K562 (cell line): ENCODE measurements at regions not wholly inside any gene's neighbourhood (a gene's known extent, or its start where the extent isn't known, plus 50 kb on each side); places are given as distances from the start of the nearest gene placed in this dataset.

ENCODE experiments used
- ATAC-seq: fragments of 200-7000 bp; cut with Tn5 transposase; 3 replicates; pipeline ENCODE4 v1.9.1; 2020; ENCODE audit warnings: moderate library complexity
- BruUV-seq: library from RNA; stranded (reverse); fragments of 400-500 nt; replicated peaks from 2 replicates; lab custom pipeline; 2021; lab: Mats Ljungman, UMichigan
- CTCF ChIA-PET: fragments of 300-600 bp; formaldehyde crosslinking; extraction: SDS; loops from one replicate; lab custom pipeline; 2021; ENCODE audit warnings: low intra/inter-chr PET ratio; lab: Yijun Ruan, JAX
- POLR2A ChIA-PET: fragments of 300-600, 350-650 bp; sonication (Branson Sonifier 250); formaldehyde crosslinking; extraction: SDS; loops from one replicate; lab custom pipeline; 2021; ENCODE audit warnings: antibody characterized with exemption, inconsistent platforms; lab: Yijun Ruan, JAX
- DNase-seq, 4 experiments: peaks; one replicate each; pipeline versions ENCODE4 v3.0.0 to v3.0.0-alpha.2; 2011 to 2018; ENCODE audit warnings: low spot score in 3 of 4, mixed read lengths in 3 of 4; ENCODE audit errors: extremely low read depth in 1 of 4
- FAIRE-seq: peaks from 2 replicates; lab custom pipeline; 2011; peaks lifted over from hg19 to GRCh38; lab: Jason Lieb, UNC
- H2AFZ ChIP-seq: 2 replicates; pipeline ENCODE4 v1.6.0; 2011; ENCODE audit warnings: low read depth, low read length, control low read depth, inconsistent platforms
- H3K27ac ChIP-seq: fragments of 200-600 bp; 3 replicates; pipeline ENCODE4 v1.8.0; 2011; ENCODE audit warnings: low read depth, mild to moderate bottlenecking, control low read depth, inconsistent platforms, low read length, moderate library complexity, mixed read lengths; ENCODE audit errors: extremely low read depth
- H3K27me3 ChIP-seq, 2 experiments: fragments of 300-600 bp in 1 of 2; 2 replicates in 1 of 2; 3 replicates in 1 of 2; pipeline versions ENCODE4 v1.6.0 to v1.8.0; 2011; ENCODE audit warnings: inconsistent platforms in 2 of 2, low read length in 2 of 2, mild to moderate bottlenecking in 1 of 2, mixed read lengths in 1 of 2, moderate library complexity in 1 of 2; ENCODE audit not compliant: control insufficient read depth in 2 of 2, insufficient read depth in 2 of 2
- H3K36me3 ChIP-seq: fragments of 300-600 bp; 3 replicates; pipeline ENCODE4 v1.8.0; 2011; ENCODE audit warnings: mild to moderate bottlenecking, low read length, inconsistent platforms; ENCODE audit not compliant: control insufficient read depth, insufficient read depth
- H3K4me1 ChIP-seq, 2 experiments: fragments of 200-600 bp in 1 of 2; replicated peaks in 1 of 2; 2 replicates in 1 of 2; 3 replicates in 1 of 2; pipeline versions ENCODE4 v1.5.1 to v1.8.0; 2011; ENCODE audit warnings: inconsistent platforms in 2 of 2, low read length in 2 of 2, mild to moderate bottlenecking in 1 of 2, mixed read lengths in 1 of 2, moderate library complexity in 1 of 2; ENCODE audit not compliant: control insufficient read depth in 2 of 2, insufficient read depth in 2 of 2
- H3K4me2 ChIP-seq: 2 replicates; pipeline ENCODE4 v1.6.1; 2011; ENCODE audit warnings: low read length, control low read depth, inconsistent platforms, mixed read lengths; ENCODE audit not compliant: insufficient read depth
- H3K4me3 ChIP-seq: fragments of 200-600 bp; sonication (generic), shearing (Covaris generic); 2 replicates; pipeline ENCODE4 v1.5.1; 2016; ENCODE audit warnings: control low read depth, inconsistent platforms
- H3K79me2 ChIP-seq: fragments of 200-600 bp; 3 replicates; pipeline ENCODE4 v1.8.0; 2011; ENCODE audit warnings: low read length, inconsistent platforms; ENCODE audit not compliant: control insufficient read depth, insufficient read depth
- H3K9ac ChIP-seq, 2 experiments: 2 replicates each; pipeline versions ENCODE4 v1.6.0 to v1.6.1; 2011; ENCODE audit warnings: low read depth in 2 of 2, low read length in 2 of 2, control low read depth in 1 of 2, inconsistent platforms in 1 of 2, mild to moderate bottlenecking in 1 of 2, mixed read lengths in 1 of 2; ENCODE audit not compliant: insufficient read depth in 1 of 2
- H3K9me1 ChIP-seq: one replicate; pipeline ENCODE4 v1.6.0; 2011; ENCODE audit warnings: inconsistent platforms, mild to moderate bottlenecking, low read length, moderate library complexity; ENCODE audit not compliant: control insufficient read depth, insufficient read depth
- H3K9me3 ChIP-seq: replicated peaks from 2 replicates; pipeline ENCODE4 v1.5.1; 2011; ENCODE audit warnings: low read depth, low read length, inconsistent platforms; ENCODE audit not compliant: control insufficient read depth, insufficient read depth
- H4K20me1 ChIP-seq: replicated peaks from 2 replicates; pipeline ENCODE4 v1.6.1; 2011; ENCODE audit warnings: low read length, inconsistent platforms, mixed read lengths; ENCODE audit not compliant: control insufficient read depth, insufficient read depth
- BACH1 ChIP-seq: fragments of 200-800 bp; sonication (Bioruptor generic); IDR thresholded peaks from 2 replicates; pipeline ENCODE4 v1.6.1; 2016; ENCODE audit warnings: missing genetic modification characterization, missing compliant biosample characterization
- FOXA3 ChIP-seq, 2 experiments: fragments of 450-650 bp in 1 of 2; sonication (generic) in 1 of 2; formaldehyde crosslinking; IDR thresholded peaks in 1 of 2; conservative IDR thresholded peaks in 1 of 2; 2 replicates each; pipeline versions ENCODE4 v1.4.0 to v1.8.0; 2020 to 2022; ENCODE audit warnings: mild to moderate bottlenecking in 2 of 2, missing genetic modification reagents in 1 of 2
- ILF3 ChIP-seq: fragments of 450-650 bp; IDR thresholded peaks from 2 replicates; pipeline ENCODE4 v1.6.1; 2018; ENCODE audit warnings: antibody characterized with exemption, mild to moderate bottlenecking, moderate library complexity, borderline replicate concordance
- MBD1 ChIP-seq: fragments of 250-450 bp; sonication (Bioruptor Pico); IDR thresholded peaks from 2 replicates; pipeline ENCODE4 v1.8.0; 2022; ENCODE audit warnings: inconsistent platforms
- MEIS2 ChIP-seq: fragments of 450-650 bp; IDR thresholded peaks from 2 replicates; pipeline ENCODE4 v1.6.1; 2014; ENCODE audit warnings: mild to moderate bottlenecking; ENCODE audit not compliant: partially characterized antibody
- NFE2 ChIP-seq: IDR thresholded peaks from 2 replicates; pipeline ENCODE4 v1.6.1; 2014; ENCODE audit warnings: antibody characterized with exemption, low read depth
- NFIC ChIP-seq: fragments of 450-650 bp; IDR thresholded peaks from 2 replicates; pipeline ENCODE4 v1.6.1; 2017; ENCODE audit warnings: mild to moderate bottlenecking, inconsistent platforms
- PBX2 ChIP-seq, 2 experiments: IDR thresholded peaks in 1 of 2; conservative IDR thresholded peaks in 1 of 2; 2 replicates each; pipeline ENCODE4 v1.6.1; 2016; ENCODE audit warnings: low read depth in 2 of 2, mild to moderate bottlenecking in 1 of 2, missing compliant biosample characterization in 1 of 2, missing genetic modification characterization in 1 of 2, moderate library complexity in 1 of 2
- PKNOX1 ChIP-seq: fragments of 450-650 bp; IDR thresholded peaks from 2 replicates; pipeline ENCODE4 v1.6.1; 2016
- TFE3 ChIP-seq: fragments of 450-650 bp; formaldehyde crosslinking; IDR thresholded peaks from 2 replicates; pipeline ENCODE4 v1.4.0; 2020; ENCODE audit warnings: mild to moderate bottlenecking, mixed read lengths
- ZSCAN29 ChIP-seq: fragments of 450-650 bp; IDR thresholded peaks from 2 replicates; pipeline ENCODE4 v1.6.1; 2017
- in situ Hi-C: fragments of 300-500 bp; cut with MboI; formaldehyde crosslinking; loops from 4 replicates; pipeline ENCODE4 v1.15.0; 2018; ENCODE audit warnings: inconsistent platforms, mixed read lengths
- intact Hi-C: fragments of 100-400 bp; cut with micrococcal nuclease; formaldehyde crosslinking; loops from 2 replicates; pipeline ENCODE4 v1.14.2; 2022

GRCh38 chr4:124325690-124326089 lies 386.8 kb downstream of the ANKRD50 start (continued):
- TF ChIP-seq TFE3 (CRISPR knock-in tag) (no peak), ZSCAN29 (no peak), NFIC (no peak), NFE2 (no peak), ILF3 (no peak), BACH1 (no peak)

GRCh38 chr4:124329134-124329533 lies 383.4 kb downstream of the ANKRD50 start:
- POLR2A ChIA-PET = no interaction called here
- no peak overlapping the region for H3K27ac ChIP-seq

More at GRCh38 chr4:124329134-124329533, 383.4 kb downstream of the ANKRD50 start:
- peak; percentile 53 for TF ChIP-seq PKNOX1
- 0 out of 4 replicates have a peak, but pooled peaks of 1 of the 2 experiments have one; percentile 29 for TF ChIP-seq FOXA3 (CRISPR knock-in tag; conservative IDR thresholded peaks at IDR 0.05 in 1 of 2, IDR thresholded peaks at IDR 0.05 in 1 of 2)
- peak; percentile 56 for TF ChIP-seq MEIS2
- TF ChIP-seq MBD1 (CRISPR knock-in tag) = no peak
- TF ChIP-seq PBX2 (CRISPR knock-in tag; IDR thresholded peaks at IDR 0.05; ENCODE audit: low read depth) = no peak
- peak; percentile 41; the same call in 1 of the 2 replicates for TF ChIP-seq PBX2 (tag; conservative IDR thresholded peaks at IDR 0.05; ENCODE audit: low read depth)
- intact Hi-C loops = no loop called here
- CTCF ChIA-PET = no interaction called here
- Histone ChIP-seq H3K4me3 (no peak overlapping the region), H3K9me3 (no peaks in the 10 kb centered on the region), H3K4me2 (no peak overlapping the region), H3K9ac (no peak overlapping the region), H3K36me3 (no peaks in the 10 kb centered on the region), H3K79me2 (no peaks in the 10 kb centered on the region), H3K9me1 (no peaks in the 10 kb centered on the region), H3K27me3 (no peaks in the 10 kb centered on the region), H3K4me1 (no peaks in the 10 kb centered on the region), H4K20me1 (no peaks in the 10 kb centered on the region), H2AFZ (no peak overlapping the region)
- FAIRE-seq (no peak), DNase-seq (no peak), ATAC-seq (no peak)
- in situ Hi-C loops = loop anchor here (25.0 kb wide), 1 partner anchor 958 kb away; no protein-coding TSS in a partner anchor
- BruUV-seq = no TSS peak
